GM12878 (cell line): ENCODE measurements at regions not wholly inside any gene's neighbourhood (a gene's known extent, or its start where the extent isn't known, plus 50 kb on each side); places are given as distances from the start of the nearest gene placed in this dataset.

Experiments used
- CBFB ChIP-seq: IDR thresholded peaks from 2 replicates; pipeline ENCODE4 v1.6.1; 2016; ENCODE audit warnings: antibody characterized with exemption, low read depth
- CREB1 ChIP-seq: IDR thresholded peaks from 2 replicates; pipeline ENCODE4 v1.6.1; 2012; ENCODE audit warnings: low read depth, mild to moderate bottlenecking, inconsistent platforms
- CTCF ChIP-seq, 3 experiments: IDR thresholded peaks in 2 of 3; conservative IDR thresholded peaks in 1 of 3; 2 replicates each; pipeline ENCODE4 v1.5.1; 2011; ENCODE audit warnings: low read depth in 3 of 3, low read length in 3 of 3, mild to moderate bottlenecking in 3 of 3, control low read depth in 2 of 3, moderate library complexity in 2 of 3, inconsistent platforms in 1 of 3, mixed read lengths in 1 of 3; ENCODE audit not compliant: control insufficient read depth in 2 of 3, insufficient read depth in 1 of 3; ENCODE audit errors: extremely low read depth in 1 of 3
- EZH2 ChIP-seq: IDR thresholded peaks from 2 replicates; pipeline ENCODE4 v1.6.1; 2012; ENCODE audit warnings: low read depth, mild to moderate bottlenecking, control low read depth, inconsistent platforms, low read length, borderline replicate concordance; ENCODE audit not compliant: control insufficient read depth
- GABPA ChIP-seq: IDR thresholded peaks from 2 replicates; pipeline ENCODE4 v1.6.1; 2014; ENCODE audit warnings: antibody characterized with exemption, low read depth, mild to moderate bottlenecking, inconsistent platforms
- MAX ChIP-seq: IDR thresholded peaks from 2 replicates; pipeline ENCODE4 v1.6.1; 2012; ENCODE audit warnings: low read depth, low read length, improper control_type of control experiment
- YY1 ChIP-seq: IDR thresholded peaks from 2 replicates; pipeline ENCODE4 v1.6.1; 2011; ENCODE audit warnings: low read depth, mild to moderate bottlenecking, low read length
- ZBED1 ChIP-seq: IDR thresholded peaks from 2 replicates; pipeline ENCODE4 v1.6.1; 2016; ENCODE audit warnings: borderline replicate concordance
- ZBTB4 ChIP-seq: fragments of 450-650 bp; formaldehyde crosslinking; IDR thresholded peaks from 2 replicates; pipeline ENCODE4 v1.4.0; 2022; ENCODE audit warnings: mild to moderate bottlenecking, moderate library complexity

- no peak for TF ChIP-seq ZBED1
- TF ChIP-seq CTCF (IDR thresholded peaks at IDR 0.05 in 2 of 3, conservative IDR thresholded peaks at IDR 0.05 in 1 of 3; ENCODE audit: control insufficient read depth in 2 of 3, extremely low read depth in 1 of 3, insufficient read depth in 1 of 3, low read depth in 3 of 3, low read length in 3 of 3): no peak
- TF ChIP-seq CREB1: no peak
- no peak for TF ChIP-seq GABPA
- TF ChIP-seq MAX: no peak
- TF ChIP-seq ZBTB4 (CRISPR knock-in tag): no peak
- TF ChIP-seq EZH2: no peak
- TF ChIP-seq CBFB: no peak
- TF ChIP-seq YY1: no peak
These were observed 107.2 kb upstream of the MKI67 start for GRCh38 chr10:128233422-128233821.
